Natural killer cell (primary cell): ENCODE measurements at regions not wholly inside any gene's neighbourhood (a gene's known extent, or its start where the extent isn't known, plus 50 kb on each side); places are given as distances from the start of the nearest gene placed in this dataset.

Experiments
- ATAC-seq, 3 donors: fragments of 150-1000 bp in 2 of 3; fragments of 200-7000 bp in 1 of 3; cut with Tn5 transposase; 1 replicate in 1 of 3; 2 replicates in 2 of 3; pipeline ENCODE4 v1.10.0; 2021; ENCODE audit warnings: mild to moderate bottlenecking in 2 of 3, moderate library complexity in 2 of 3
- DNase-seq, 2 donors: peaks; one replicate each; pipeline versions ENCODE4 v3.0.0 to v3.0.0-alpha.2; 2013 to 2021; ENCODE audit warnings: mixed read lengths in 1 of 2
- H3K27ac ChIP-seq: one replicate; pipeline ENCODE4 v1.5.1; 2013; ENCODE audit warnings: mild to moderate bottlenecking, low read length
- H3K27me3 ChIP-seq: one replicate; pipeline ENCODE4 v1.6.1; 2013; ENCODE audit warnings: low read length; ENCODE audit not compliant: control insufficient read depth, insufficient read depth
- H3K36me3 ChIP-seq: one replicate; pipeline ENCODE4 v1.6.1; 2013; ENCODE audit warnings: low read length; ENCODE audit not compliant: control insufficient read depth, insufficient read depth
- H3K4me1 ChIP-seq: one replicate; pipeline ENCODE4 v1.6.1; 2013; ENCODE audit warnings: low read length; ENCODE audit not compliant: control insufficient read depth, insufficient read depth
- H3K4me3 ChIP-seq: one replicate; pipeline ENCODE4 v1.5.1; 2013; ENCODE audit warnings: low read length
- H3K9me3 ChIP-seq: one replicate; pipeline ENCODE4 v1.6.1; 2013; ENCODE audit warnings: low read length; ENCODE audit not compliant: control insufficient read depth, insufficient read depth
- H3K27ac Mint-ChIP-seq, 2 donors: one replicate each; pipeline ENCODE4 v1.8.0; 2022; ENCODE audit warnings: mild to moderate bottlenecking in 2 of 2, mixed read lengths in 2 of 2, moderate library complexity in 1 of 2
- H3K27me3 Mint-ChIP-seq, 2 donors: one replicate each; pipeline ENCODE4 v1.8.0; 2022; ENCODE audit warnings: low read depth in 2 of 2, mixed read lengths in 2 of 2
- H3K36me3 Mint-ChIP-seq: one replicate; pipeline ENCODE4 v1.8.0; 2022; ENCODE audit warnings: mixed read lengths
- H3K4me1 Mint-ChIP-seq, 2 donors: one replicate each; pipeline ENCODE4 v1.8.0; 2022; ENCODE audit warnings: mixed read lengths in 2 of 2
- H3K4me3 Mint-ChIP-seq: one replicate; pipeline ENCODE4 v1.8.0; 2022; ENCODE audit warnings: mild to moderate bottlenecking, moderate library complexity, mixed read lengths
- H3K9me3 Mint-ChIP-seq, 2 donors: one replicate each; pipeline ENCODE4 v1.8.0; 2022; ENCODE audit warnings: mixed read lengths in 2 of 2
- CTCF ChIP-seq: fragments of 200-600 bp; IDR thresholded peaks from one replicate; pipeline ENCODE4 v1.8.0; 2022; ENCODE audit warnings: antibody characterized with exemption
- WGBS: methylation state at CpG from one replicate; pipeline ENCODE4 v1.1.7; 2013; ENCODE audit warnings: missing lambda C conversion rate; ENCODE audit not compliant: insufficient coverage; 5-methylcytosine and 5-hydroxymethylcytosine counted together
- intact Hi-C: fragments of 100-400 bp; cut with micrococcal nuclease; formaldehyde crosslinking; loops from one replicate; pipeline ENCODE4 v1.14.2; 2022

- no peak for DNase-seq
- H3K4me1 ChIP-seq, result no peaks in the 10 kb centered on the region
- no peak for TF ChIP-seq CTCF
- Mint-ChIP-seq H3K36me3 (no peaks in the 10 kb centered on the region), H3K27ac (no peak overlapping the region), H3K4me1 (no peaks in the 10 kb centered on the region), H3K9me3 (peaks cover 0 to 5% of the 10 kb centered on the region in 2 donors), H3K4me3 (no peak overlapping the region), H3K27me3 (no peaks in the 10 kb centered on the region)
- H3K27me3 ChIP-seq, result no peaks in the 10 kb centered on the region
- ATAC-seq, result no peak
- no peaks in the 10 kb centered on the region for H3K9me3 ChIP-seq
- H3K36me3 ChIP-seq, result no peaks in the 10 kb centered on the region
- no peak overlapping the region for H3K27ac ChIP-seq
- 90% methylated on average over 11 of the region's 14 CpGs for WGBS
- H3K4me3 ChIP-seq, result no peak overlapping the region
- intact Hi-C loops, result no loop called here
These were observed 652.7 kb upstream of the FANCL start for GRCh38 chr2:58893656-58894351.

GRCh38 chr2:58891828-58892377 lies 650.8 kb upstream of the FANCL start:
- no peak overlapping the region for H3K27ac Mint-ChIP-seq
- whole genome bisulfite sequencing, result 90% methylated on average over 4 of the region's 4 CpGs
- H3K27ac ChIP-seq, result no peak overlapping the region
- no peaks in the 10 kb centered on the region for H3K27me3 Mint-ChIP-seq
- TF ChIP-seq CTCF, result no peak
- no peaks in the 10 kb centered on the region for H3K4me1 ChIP-seq
- DNase-seq (no peak), ATAC-seq (no peak)
- peaks cover 0 to 6% of the 10 kb centered on the region in 2 donors for H3K9me3 Mint-ChIP-seq
- H3K4me3 ChIP-seq, result no peak overlapping the region
- H3K4me1 Mint-ChIP-seq, result no peaks in the 10 kb centered on the region
- intact Hi-C loops, result no loop called here
- no peaks in the 10 kb centered on the region for H3K36me3 ChIP-seq
- H3K36me3 Mint-ChIP-seq, result no peaks in the 10 kb centered on the region
- no peaks in the 10 kb centered on the region for H3K9me3 ChIP-seq
- H3K4me3 Mint-ChIP-seq, result no peak overlapping the region
- H3K27me3 ChIP-seq, result no peaks in the 10 kb centered on the region

- H3K9me3 ChIP-seq, result no peaks in the 10 kb centered on the region
- H3K27me3 ChIP-seq, result no peaks in the 10 kb centered on the region
- no peaks in the 10 kb centered on the region for H3K36me3 Mint-ChIP-seq
- H3K27ac ChIP-seq, result no peak overlapping the region
- H3K27me3 Mint-ChIP-seq, result no peaks in the 10 kb centered on the region
- intact Hi-C loops, result no loop called here
- WGBS, result 86% methylated on average over 1 of the region's 2 CpGs
- H3K4me3 Mint-ChIP-seq, result no peak overlapping the region
- no peaks in the 10 kb centered on the region for H3K4me1 ChIP-seq
- H3K4me1 Mint-ChIP-seq, result no peaks in the 10 kb centered on the region
- no peak overlapping the region for H3K27ac Mint-ChIP-seq
- no peak overlapping the region for H3K4me3 ChIP-seq
- peaks cover 0 to 5% of the 10 kb centered on the region in 2 donors for H3K9me3 Mint-ChIP-seq
- no peak for TF ChIP-seq CTCF
- DNase-seq (no peak), ATAC-seq (no peak)
- no peaks in the 10 kb centered on the region for H3K36me3 ChIP-seq
These were observed 649.9 kb upstream of the FANCL start for GRCh38 chr2:58890865-58891525.
